Fibroblast of pulmonary artery (primary cell): ENCODE measurements at regions not wholly inside any gene's neighbourhood (a gene's known extent, or its start where the extent isn't known, plus 50 kb on each side); places are given as distances from the start of the nearest gene placed in this dataset.
"Not testable (repeated sequence)": the region's sequence is repeated elsewhere in the genome, so short reads cannot be mapped to it uniquely, and the experiment has no call there.

Experiments used
- DNase-seq: peaks from one replicate; pipeline ENCODE4 v3.0.0-alpha.2; 2010; ENCODE audit warnings: low read depth
- H3K4me3 ChIP-seq: replicated peaks from 2 replicates; pipeline ENCODE4 v1.5.1; 2011; ENCODE audit warnings: low read depth, mild to moderate bottlenecking, control low read depth, low read length, moderate library complexity
- CTCF ChIP-seq: IDR thresholded peaks from 2 replicates; pipeline ENCODE4 v1.5.1; 2011; ENCODE audit warnings: mild to moderate bottlenecking, control low read depth, low read length, inconsistent platforms; ENCODE audit errors: missing control alignments

DNA sequence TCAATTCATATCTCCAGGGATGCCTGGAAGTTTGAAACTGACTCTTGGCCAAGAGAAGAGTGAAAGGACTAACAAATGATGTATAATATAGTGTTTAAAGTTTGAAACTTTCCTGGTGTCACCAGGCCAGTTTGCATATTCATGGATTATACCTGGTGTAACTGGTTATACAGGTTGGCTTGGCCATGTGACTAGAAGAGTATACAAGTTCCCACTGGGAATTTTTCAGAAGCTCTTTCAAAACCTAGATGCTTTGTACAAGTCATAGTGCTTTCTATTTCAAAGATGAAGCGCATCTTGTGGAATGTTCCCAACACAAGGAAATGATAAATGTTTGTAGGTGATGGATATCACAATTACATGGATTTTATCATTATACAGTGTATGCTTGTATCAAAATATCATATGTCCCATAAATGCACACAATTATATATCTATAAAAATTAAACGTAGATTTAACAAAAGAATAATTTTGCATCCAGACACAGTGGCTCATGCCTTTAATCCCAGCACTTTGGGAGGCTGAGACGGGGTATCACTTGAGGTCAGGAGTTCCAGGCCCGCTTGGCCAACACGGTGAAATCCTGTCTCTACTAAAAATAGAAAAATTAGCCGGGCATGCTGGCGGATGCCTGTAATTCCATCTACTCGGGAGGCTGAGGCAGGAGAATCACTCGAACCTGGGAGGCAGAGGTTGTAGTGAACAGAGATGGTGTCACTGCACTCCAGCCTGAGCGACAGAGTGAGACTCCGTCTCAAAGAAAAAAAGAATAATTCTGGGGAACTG, 1420.2 kb downstream of the GRIK2 start:
- no peak for DNase-seq
- H3K4me3 ChIP-seq = no peak overlapping the region
- no peak for TF ChIP-seq CTCF

GRCh38 chr6:102812242-102812641, 1418.7 kb downstream of the GRIK2 start:
- TF ChIP-seq CTCF = no peak
- no peak for DNase-seq
- no peak overlapping the region for H3K4me3 ChIP-seq

DNA sequence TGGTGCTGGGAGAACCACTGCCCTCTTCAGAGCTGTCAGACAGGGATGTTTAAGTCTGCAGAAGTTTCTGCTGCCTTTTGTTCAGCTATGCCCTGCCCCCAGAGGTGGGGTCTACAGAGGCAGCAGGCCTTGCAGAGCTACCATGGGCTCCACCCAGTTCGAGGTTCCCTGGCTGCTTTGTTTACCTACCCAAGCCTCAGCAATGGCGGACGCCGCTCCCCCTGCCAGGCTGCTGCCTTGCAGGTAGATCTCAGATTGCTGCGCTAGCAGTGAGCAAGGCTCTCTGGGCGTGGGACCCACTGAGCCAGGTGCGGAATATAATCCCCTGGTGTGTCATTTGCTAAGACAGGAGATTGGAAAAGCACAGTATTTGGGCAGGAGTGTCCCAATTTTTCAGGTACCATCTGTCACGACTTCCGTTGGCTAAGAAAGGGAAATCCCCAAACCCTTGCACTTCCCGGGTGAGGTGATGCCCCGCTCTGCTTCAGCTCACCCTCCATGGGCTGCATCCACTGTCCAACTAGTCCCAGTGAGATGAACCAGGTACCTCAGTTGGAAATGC, 1415.5 kb downstream of the GRIK2 start:
- H3K4me3 ChIP-seq, DNase-seq: not testable (repeated sequence)

- no peak overlapping the region for H3K4me3 ChIP-seq
- TF ChIP-seq CTCF = no peak
- DNase-seq = no peak
These were observed 1405.5 kb downstream of the GRIK2 start for GRCh38 chr6:102799051-102799450.

DNA sequence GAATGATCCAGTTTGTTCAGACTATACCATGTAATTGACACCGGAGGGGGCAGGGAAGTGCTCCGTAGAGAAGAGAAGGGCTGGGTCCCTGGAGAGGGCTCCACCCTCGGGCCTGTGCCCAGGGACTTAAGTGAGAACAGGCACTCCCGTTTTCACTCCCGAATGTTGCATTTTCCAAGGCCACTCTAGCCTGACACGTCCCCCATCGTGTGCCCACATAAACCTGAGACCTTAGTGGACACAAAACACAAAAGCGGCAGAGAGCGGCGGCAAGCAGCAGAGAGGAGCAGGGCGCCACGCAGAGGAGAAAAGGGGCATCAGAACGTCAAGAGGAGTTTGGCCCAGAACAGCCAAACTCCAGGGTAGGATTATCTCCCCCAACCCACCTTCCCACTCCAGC, 1405.1 kb downstream of the GRIK2 start:
- no peak overlapping the region for H3K4me3 ChIP-seq
- no peak for TF ChIP-seq CTCF
- DNase-seq = no peak

DNA sequence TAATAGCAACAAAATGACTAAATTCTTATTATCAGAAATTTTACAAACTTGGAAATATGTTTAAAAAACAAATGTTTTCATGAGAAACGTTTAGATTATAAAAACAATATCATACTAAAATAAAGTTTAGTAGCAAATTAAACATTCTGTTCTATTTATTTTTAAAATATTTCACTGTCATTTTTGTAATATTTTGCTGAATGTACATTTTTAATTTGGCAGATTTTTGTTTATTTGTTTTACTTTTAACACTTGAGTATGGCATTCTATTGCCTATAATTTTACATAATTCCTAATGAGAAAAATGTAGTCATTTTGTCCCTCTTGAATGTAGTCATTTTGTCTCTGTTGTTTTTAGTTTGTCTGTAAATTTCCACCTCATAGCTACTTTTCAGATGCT, 1400.2 kb downstream of the GRIK2 start:
- no peak for TF ChIP-seq CTCF
- no peak for DNase-seq
- no peak overlapping the region for H3K4me3 ChIP-seq

DNA sequence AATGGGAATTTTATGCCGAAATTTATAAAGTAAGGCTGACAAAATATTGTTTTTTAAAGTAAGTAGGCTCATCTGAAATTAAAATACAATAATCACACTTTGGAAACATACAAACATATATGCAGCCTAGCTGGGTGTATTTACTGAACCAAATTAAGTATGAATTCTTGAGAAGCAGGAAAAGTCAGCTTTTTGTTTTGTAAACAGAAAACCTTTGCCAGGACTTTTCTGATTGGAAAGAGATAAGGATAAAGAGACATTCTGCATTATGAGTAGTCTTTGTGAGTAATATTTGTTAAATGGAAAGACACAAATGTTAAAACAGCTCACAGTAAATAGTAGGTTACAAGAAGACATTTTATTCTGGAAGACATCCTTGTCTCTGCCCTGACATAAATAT, 1380.8 kb downstream of the GRIK2 start:
- no peak for DNase-seq
- TF ChIP-seq CTCF = no peak

More for the DNA sequence above, 1380.8 kb downstream of the GRIK2 start:
- no peak overlapping the region for H3K4me3 ChIP-seq
